Osteocyte (in vitro differentiated cells): ENCODE measurements at regions not wholly inside any gene's neighbourhood (a gene's known extent, or its start where the extent isn't known, plus 50 kb on each side); places are given as distances from the start of the nearest gene placed in this dataset.

Experiments used
- DNase-seq: peaks from one replicate; pipeline ENCODE4 v3.0.0; 2021; ENCODE audit warnings: mixed read lengths; ENCODE audit not compliant: unreplicated experiment; ENCODE audit errors: extremely low spot score
- H3K27ac Mint-ChIP-seq: one replicate; pipeline ENCODE4 v1.8.0; 2021; ENCODE audit warnings: mild to moderate bottlenecking, mixed read lengths; ENCODE audit not compliant: unreplicated experiment
- H3K27me3 Mint-ChIP-seq: one replicate; pipeline ENCODE4 v1.8.0; 2021; ENCODE audit warnings: mixed read lengths; ENCODE audit not compliant: unreplicated experiment
- H3K36me3 Mint-ChIP-seq: one replicate; pipeline ENCODE4 v1.8.0; 2021; ENCODE audit warnings: mixed read lengths; ENCODE audit not compliant: unreplicated experiment
- H3K4me1 Mint-ChIP-seq: one replicate; pipeline ENCODE4 v1.8.0; 2021; ENCODE audit warnings: mixed read lengths; ENCODE audit not compliant: unreplicated experiment
- H3K4me3 Mint-ChIP-seq: one replicate; pipeline ENCODE4 v1.8.0; 2021; ENCODE audit warnings: mild to moderate bottlenecking, moderate library complexity, mixed read lengths; ENCODE audit not compliant: unreplicated experiment
- H3K9me3 Mint-ChIP-seq: one replicate; pipeline ENCODE4 v1.8.0; 2021; ENCODE audit warnings: mixed read lengths; ENCODE audit not compliant: unreplicated experiment
- CTCF ChIP-seq: fragments of 200-600 bp; sonication (generic); IDR thresholded peaks from 2 replicates; pipeline ENCODE4 v1.5.0; 2021; ENCODE audit warnings: antibody characterized with exemption, mild to moderate bottlenecking, moderate library complexity

- Mint-ChIP-seq H3K27me3 (peaks cover 27% of the 10 kb centered on the region), H3K9me3 (no peaks in the 10 kb centered on the region), H3K4me3 (no peak overlapping the region), H3K27ac (no peak overlapping the region), H3K36me3 (no peaks in the 10 kb centered on the region), H3K4me1 (peaks cover 2% of the 10 kb centered on the region)
- no peak for TF ChIP-seq CTCF
- no peak for DNase-seq
Measured at GRCh38 chr18:26780520-26781325, 84.8 kb downstream of the AQP4 start.

DNA sequence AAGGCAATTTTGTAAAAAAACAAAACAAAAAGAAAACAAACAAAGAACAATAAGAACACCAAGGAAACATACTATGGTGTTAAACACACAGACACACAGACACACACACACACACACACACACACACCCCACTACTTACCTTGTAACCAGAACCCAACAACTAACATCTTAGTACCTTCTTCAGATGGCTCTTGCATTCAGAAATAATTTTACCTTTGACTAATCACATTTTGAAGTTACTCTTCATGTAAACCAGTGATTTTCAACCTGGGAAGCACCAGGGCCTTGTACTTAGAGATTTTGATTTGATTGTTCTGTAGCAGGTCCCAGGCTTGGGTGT, 87.5 kb downstream of the AQP4 start:
- TF ChIP-seq CTCF: no peak
- no peak for DNase-seq
- Mint-ChIP-seq H3K4me3 (no peak overlapping the region), H3K27ac (no peak overlapping the region), H3K4me1 (peaks cover 2% of the 10 kb centered on the region), H3K9me3 (no peaks in the 10 kb centered on the region), H3K27me3 (peaks cover 34% of the 10 kb centered on the region), H3K36me3 (no peaks in the 10 kb centered on the region)

GRCh38 chr18:26777351-26778053, 88.0 kb downstream of the AQP4 start:
- Mint-ChIP-seq H3K9me3 (no peaks in the 10 kb centered on the region), H3K27me3 (peaks cover 38% of the 10 kb centered on the region), H3K27ac (no peak overlapping the region), H3K36me3 (no peaks in the 10 kb centered on the region), H3K4me1 (peaks cover 2% of the 10 kb centered on the region), H3K4me3 (no peak overlapping the region)
- no peak for TF ChIP-seq CTCF
- DNase-seq: no peak

- no peak for DNase-seq
- H3K4me1 Mint-ChIP-seq: peaks cover 2% of the 10 kb centered on the region
- H3K4me3 Mint-ChIP-seq: no peak overlapping the region
Measured at GRCh38 chr18:26772691-26773090, 92.8 kb downstream of the AQP4 start.

More at GRCh38 chr18:26772691-26773090, 92.8 kb downstream of the AQP4 start:
- Mint-ChIP-seq H3K27me3 (peaks cover 23% of the 10 kb centered on the region), H3K9me3 (no peaks in the 10 kb centered on the region), H3K27ac (no peak overlapping the region), H3K36me3 (no peaks in the 10 kb centered on the region)
- no peak for TF ChIP-seq CTCF
